GM18868 (cell line): ENCODE measurements at regions not wholly inside any gene's neighbourhood (a gene's known extent, or its start where the extent isn't known, plus 50 kb on each side); places are given as distances from the start of the nearest gene placed in this dataset.

Experiments
- ATAC-seq: cut with Tn5 transposase; IDR thresholded peaks from one replicate; pipeline ENCODE4 v1.9.1; 2021; ENCODE audit warnings: mild to moderate bottlenecking, moderate library complexity; ENCODE audit not compliant: unreplicated experiment

DNA sequence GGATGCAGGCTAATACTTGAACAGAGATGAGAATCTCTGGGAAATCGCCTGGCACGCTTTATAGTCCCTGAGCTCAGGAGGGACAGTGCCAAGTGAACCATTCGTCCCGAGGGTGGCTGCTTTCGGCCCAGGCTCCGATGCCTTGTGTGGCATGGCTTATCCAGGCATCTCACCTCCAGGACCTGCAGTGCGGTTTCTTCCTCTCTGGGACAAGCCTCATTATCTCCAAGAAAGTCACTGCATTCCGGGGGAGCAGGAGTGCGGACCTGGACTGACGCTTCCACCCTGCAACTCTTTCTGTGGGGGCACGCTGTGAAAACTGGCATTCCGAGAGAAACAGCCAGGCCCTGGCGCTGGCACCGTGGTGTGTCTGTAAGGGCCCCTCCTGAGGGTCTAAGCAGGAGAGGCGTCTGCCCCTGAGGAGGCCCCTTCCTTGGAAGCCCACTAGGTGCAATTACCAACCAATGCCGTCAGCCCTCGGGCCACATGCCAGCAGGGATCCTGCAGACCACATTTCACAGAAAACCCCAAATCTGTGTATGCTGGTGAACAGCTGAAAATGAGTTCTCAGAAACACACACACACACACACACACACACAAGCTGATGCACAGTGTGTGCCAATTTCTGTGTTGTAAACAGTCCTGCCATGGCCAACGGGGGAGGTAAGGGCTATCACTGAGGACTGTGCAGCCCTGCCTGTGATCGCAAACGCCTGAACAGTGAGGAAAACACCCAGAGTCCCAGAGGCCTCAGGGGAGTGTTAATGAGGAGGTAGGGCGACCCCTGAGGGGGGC, 351.9 kb upstream of the SALL3 start:
- ATAC-seq, result no peak

DNA sequence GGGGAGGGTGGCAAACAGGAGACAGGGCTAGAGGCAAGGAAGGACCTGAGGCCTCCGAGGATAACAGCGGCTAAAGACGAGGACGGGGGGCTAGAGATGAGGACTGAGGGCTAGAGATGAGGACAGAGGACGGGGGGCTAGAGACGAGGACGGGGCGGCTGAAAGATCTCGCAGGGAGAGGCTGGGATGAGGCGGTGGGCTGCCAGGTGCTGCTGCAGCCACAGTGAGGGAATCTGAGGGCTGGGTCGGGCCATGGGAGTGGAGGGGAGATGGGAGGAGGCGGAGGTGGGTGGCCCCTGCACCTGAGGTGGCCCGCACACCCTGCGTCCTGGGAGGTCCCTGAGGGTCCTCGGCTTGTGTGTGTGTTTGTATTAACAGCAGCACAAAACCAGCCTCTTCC, 350.2 kb upstream of the SALL3 start:
- ATAC-seq, result no peak

DNA sequence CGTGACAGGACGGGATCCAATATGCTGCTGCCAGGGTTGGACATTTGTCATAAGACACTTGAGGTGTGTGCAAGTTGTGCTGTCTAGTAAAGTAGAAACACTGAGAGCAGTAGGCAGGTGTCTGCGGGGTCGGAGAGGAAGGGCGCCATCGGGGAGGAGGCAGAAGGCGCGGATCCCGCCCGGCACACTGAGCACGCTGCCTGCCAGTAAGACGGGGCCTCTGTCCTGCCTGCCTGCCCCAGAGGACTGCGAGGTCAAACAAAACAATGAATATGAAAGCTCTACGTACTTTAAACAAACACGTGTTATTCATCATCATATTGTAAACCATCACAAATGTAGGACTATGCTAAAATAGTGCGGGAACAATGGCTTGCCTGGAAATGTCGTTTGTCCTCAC, 349.3 kb upstream of the SALL3 start:
- no peak for ATAC-seq

DNA sequence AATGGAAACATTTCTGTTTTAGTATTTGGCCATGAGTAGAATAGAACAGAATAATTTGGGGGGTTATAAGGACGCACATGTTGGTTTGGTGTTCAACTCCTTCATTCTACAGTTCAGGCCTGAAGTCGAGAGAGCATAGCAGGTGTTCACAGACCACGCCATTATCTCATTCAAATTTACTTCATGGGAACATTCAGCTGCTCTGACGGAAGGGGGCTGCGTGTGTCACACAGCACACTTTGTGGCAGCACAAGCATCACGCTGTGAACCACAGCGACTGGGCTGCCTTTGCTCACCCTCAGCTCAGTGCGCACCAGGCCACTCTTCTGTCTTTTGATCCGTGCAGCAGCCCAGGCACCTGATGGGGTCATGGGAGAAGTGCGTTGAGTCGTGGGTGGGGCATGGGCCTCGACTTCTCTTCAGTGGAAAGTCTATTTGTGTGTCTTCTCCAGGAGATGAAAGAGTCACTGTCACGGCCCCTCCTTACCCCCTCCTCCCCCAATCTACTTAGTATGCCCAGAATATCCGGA, 348.6 kb upstream of the SALL3 start:
- no peak for ATAC-seq

DNA sequence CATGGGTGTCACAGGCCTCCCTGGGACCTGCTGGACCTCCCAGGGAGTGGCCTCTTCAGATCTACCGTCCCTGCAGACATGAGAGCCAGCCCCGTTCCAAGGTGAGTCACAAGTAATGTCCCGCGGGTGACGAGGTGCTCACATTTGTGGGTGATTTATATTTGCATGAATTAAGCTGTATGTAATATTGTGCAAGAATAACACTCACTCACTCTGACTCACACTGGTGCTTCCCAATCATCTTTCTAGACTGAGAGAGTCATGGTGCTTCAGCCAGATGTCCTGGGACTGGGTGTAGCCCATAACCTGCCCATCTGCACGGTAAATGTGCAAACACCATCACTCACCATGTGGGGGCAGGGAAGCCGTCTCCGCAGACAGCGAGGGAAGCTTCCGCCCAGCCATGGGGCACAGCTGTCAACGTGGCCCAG, 347.5 kb upstream of the SALL3 start:
- no peak for ATAC-seq

DNA sequence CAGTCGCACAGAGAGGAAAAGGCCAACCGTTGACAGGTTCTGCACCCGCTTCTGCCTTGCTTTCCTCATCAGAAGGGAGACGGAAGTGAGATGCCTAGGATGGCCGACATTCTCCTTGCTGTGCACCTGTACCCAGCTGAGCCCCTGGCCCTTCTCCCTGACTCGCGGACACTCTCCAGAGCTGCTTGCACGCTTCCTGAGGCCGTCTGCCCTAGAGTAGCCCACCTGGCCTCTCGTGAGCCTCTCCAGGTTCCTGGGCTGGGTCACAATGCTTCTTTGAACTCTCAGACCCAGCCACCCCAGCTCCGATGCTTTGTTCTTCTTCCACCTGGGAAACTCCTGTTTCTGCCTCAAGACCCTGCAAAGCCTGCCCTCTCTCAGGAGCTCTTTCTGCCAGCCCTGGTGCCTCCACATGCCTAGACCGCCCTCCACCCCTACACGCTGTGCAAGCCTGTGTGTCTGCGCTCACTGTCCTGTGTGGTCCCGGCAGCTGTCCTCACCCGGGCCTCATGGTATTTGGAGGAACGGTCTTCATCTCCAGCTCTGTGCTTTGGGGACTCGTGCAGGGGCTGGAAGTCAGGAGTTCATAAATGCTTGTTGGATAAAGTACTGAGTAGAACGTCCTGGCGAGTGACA, 345.4 kb upstream of the SALL3 start:
- no peak for ATAC-seq

DNA sequence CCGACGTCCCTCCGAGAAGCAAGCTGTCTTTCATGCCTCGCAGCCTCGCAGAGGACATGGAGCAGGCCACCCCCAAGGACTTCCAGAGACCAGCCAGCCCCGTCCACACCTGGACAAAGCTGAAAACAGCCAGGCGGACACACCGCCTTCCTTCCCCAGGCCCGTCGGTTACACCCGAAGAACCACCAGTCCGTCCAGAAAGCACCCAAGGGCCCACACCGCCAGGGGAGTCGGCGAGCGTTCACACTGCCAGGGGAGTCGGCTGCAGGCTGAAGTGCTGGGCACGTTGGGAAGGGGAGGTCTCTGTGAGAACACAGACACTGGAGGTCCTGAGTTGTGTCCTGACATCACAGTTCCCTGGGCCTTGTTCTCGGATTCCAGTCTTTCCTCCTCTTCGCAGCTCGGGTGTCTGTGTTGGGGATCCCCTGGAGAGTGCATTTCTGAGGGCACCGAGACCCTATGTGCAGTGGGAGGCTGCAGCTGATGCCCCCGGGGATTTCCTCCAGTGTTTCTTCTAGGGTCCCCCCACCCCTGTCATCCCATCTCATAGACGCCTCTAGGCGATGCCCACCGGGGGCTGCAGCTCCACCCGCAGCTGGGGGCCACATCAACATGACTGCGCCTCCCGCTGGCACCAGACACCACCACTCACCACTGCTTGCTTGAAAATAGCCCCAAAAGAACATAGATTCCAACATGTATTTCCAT, 344.4 kb upstream of the SALL3 start:
- no peak for ATAC-seq

DNA sequence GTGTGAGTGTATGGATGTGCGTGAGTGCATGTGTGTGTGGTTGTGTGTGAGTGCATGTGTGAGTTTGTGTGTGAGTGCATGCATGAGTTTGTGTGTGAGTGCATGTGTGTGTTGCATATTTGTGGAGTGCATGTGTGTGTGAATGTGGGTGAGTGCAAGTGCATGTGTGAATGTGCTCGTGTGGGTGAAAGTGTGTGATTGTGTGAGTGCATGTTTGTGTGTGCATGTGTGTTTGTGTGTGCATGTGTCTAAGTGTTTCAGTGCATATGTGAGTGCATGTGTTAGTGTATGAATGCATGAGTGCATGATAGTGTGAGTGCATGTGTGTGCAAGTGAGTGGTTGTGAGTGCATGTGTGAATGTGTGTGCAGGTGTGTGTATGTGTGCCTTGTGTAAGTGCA, 343.4 kb upstream of the SALL3 start:
- no peak for ATAC-seq

DNA sequence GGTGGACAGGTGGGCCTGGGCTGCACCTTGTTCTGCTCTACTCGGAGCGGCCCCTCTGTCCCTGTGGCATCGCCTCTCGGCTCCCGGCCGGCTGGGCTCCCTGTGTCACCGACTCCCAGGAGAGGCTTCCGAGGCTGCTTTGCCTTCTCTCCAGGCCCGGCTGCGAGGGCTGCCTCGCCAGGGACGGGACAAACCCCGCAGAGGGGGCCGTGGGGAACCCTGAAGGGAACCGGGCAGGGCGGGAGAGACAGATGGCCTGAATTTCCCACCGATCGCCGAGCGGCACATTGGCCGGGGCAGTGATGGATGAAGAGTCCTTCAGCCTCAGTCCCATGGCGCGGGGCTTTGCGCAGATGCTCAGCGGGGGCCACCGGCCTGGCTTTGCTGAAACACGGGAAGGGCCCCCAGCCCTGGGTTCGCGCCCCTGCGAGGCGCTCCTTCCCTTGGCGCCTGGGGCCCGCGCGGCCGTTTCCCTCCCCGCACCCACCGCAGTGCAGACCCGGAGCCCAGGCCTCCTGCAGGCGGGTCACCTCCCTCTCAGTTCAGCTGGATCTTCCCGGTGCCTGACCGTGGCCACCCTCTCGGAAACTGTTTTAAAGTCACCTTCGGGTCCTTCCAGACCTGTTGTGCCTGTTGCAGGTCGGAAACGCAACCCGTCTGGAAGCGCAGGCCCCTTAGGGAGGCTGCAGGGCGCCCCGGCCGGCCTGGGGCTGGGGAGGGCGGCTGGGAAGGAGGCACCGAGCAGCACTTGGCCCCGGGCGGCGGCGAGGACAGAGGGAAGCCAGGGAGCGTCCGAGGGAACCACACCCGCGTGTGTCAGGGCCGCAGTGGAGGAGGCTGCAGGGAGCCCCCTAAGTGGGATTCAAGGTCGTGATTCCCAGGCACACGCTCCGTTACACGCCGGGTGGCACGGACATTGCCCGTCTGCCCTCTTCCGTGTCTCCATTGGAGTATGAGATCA, 341.9 kb upstream of the SALL3 start:
- no peak for ATAC-seq

DNA sequence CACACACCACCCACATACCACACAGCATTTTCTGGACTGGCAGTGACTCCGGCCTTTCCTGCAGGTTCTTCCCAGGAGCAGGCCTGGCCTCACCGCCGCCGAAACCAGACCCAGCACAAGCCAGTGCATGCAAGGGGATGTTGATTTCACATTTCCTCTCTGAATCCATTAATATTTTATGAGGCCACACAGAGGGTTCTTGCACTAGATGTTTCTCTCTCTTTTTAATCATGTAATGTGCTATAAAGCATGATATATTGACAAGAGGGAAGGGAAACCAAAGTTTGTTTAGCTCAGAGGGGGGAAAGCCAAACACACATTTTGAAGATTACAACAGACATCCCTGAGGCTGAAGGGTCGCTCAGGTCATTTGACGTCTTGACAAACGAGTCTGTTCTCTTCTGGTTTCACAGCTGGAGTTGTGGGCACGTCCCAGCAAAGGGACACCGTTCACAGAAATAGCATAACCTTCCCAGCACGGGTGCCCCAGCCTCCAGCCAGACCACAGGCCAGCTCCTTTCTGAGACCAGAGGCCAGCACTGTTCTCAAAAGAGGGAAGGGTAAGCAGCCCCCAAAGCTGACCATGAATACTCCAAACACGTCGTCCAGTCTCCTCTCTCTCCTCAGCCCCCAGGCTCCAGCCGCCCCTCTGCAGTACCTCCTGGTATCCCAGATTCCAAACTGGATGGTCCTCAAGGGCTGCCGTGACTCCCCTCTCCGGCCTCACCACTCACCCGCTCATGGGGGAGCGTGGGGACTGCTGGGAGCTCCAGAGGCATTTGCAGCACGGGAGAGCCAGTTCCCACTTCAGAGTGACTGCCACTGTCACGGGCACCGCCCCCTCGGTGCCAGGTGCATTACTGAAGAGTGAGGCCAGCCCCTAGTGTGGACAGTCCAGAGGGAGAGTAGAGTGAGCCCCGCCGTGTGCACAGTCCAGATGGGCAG, 340.3 kb upstream of the SALL3 start:
- ATAC-seq, result no peak

DNA sequence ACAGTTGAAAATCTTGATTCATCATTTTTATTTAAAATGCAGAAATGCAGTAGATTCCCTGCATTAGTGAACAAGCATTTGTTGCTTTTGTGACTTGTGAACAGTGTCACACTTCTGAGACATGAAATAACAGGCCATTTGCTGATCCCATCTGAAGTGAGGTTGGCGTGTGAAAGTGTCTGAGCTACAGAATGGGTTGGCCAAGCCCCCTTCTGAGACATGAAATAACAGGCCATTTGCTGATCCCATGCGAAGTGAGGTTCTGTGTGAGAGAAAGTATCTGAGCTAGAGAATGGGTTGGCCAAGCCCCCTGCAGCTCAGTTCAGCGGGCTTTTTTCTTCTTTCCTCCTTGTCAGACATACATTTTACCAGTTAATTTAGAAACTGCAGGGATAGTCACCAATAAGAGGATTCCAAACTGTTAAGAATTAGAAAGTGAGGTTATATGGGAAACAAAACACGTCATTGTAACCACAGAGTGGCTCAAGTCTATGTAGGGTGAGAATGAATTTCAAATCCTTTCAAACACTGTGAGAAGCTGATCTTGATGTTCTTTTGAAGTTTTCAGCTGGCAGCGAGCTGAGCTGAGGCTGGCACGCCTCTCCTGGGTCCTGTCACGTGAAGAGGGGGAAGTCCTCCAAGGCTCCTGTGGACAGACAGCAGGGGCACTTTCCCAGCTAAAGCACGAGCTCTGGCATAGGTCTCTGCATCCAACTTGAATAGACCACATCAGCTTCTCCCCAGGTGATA, 339.2 kb upstream of the SALL3 start:
- ATAC-seq, result no peak

DNA sequence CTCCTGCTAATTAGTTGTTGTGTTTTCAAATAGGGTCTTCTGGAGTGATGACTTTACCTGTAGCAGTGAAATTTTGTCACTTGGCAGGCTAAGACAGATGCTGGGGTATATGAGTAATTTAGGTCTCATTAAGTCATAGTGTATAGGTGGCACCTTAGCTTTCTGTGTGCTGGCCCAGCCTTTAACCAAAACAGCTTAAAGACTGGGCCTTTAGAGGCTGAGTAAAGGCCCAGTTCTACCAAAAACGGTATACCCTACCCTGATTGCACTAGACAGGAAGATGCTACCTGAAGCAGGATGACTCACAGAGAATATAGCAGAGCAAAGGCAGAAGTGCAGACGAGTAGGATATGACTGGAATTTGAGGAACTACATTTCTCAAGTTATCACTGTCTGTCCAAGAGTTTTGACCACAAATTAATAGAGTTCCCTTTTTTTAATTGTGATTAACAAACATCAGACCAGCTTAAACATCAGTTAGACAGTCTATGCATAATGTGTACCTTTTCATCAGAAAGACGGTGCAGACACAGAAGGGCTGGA, 337.9 kb upstream of the SALL3 start:
- ATAC-seq, result no peak

DNA sequence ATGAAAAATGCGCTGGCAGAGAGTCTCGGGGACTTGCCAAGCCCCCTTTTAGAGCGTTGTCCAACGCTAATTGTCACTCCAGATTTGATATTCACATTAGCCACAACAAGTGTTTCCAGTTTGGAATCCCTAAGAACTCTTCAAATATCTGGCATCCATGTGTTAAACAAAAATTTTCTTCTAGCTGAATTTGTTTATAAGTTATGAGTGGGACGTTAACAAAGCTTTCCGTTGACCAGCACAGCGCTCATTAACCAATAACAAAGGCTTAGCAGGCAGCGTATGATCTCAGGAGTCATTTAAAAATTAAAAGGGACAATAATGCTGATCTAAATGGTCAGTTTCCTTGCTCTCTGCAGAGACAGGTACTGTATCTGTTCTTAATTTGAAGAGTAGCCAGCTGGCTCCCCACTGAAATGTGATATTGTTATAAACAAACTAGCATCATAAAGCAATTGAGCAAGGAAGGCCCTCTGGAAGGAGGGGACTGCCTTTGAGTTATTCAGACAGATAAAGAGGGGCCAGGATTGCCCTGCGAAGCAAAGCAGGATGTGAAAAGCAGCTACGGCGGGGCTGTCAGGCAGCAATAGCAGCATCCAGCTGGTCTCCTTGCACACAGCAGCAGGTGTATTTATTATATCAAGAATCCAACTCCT, 337.2 kb upstream of the SALL3 start:
- ATAC-seq, result no peak

DNA sequence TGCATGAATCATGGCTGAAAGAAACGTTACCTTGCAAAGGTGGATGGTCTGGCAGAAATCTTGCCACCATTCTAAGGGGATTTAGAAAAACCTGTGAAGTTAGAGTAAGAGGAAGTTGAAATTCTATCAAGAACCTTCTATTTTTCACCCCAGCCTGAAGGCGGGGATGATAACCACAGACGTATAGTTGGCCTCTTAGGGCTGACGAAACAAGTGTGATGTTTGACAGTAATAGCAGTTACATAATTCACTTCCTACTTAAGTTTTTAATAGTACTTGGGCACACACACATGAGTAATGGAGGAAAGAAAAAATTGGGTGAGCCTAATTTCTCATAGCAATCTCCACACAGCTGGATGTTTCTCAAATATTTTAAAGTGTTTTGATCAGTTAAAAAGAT, 336.6 kb upstream of the SALL3 start:
- no peak for ATAC-seq

DNA sequence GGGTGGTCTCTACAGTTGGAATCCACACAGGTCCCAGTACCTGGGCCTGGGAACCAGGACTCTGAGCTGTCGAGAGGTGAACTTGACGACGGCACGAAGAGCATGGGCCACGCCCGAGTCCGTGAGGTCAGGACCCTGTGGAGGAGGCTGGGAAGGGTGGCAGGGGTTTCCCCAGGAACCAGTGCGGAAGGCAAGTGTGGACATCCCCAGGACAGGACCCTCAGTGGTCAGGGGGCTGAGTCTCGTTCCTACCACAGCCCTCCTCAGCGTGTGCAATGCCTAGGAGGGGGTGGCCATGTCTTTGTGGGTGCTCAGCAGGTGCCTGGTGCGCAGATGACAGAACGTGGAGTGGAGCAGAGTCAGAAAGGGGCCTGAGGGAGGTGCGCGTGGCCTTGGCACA, 335.6 kb upstream of the SALL3 start:
- ATAC-seq, result no peak

DNA sequence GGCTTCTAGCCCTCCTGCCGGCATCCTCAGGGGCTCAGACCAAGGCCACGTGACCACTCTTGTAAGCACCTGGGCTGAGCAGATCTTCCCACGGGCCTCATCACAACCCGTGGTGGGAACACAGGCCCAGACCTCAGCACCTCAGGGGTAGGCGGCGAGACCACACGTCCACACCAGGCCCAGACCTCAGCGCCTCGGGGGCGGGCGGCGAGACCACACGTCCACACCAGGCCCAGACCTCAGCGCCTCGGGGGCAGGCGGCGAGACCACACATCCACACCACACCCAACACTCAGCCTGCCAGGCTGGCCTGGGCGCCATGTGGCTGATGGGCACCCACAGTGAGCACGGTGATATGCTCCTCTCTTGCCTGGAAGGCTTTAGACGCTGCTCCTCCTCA, 334.4 kb upstream of the SALL3 start:
- ATAC-seq, result no peak

DNA sequence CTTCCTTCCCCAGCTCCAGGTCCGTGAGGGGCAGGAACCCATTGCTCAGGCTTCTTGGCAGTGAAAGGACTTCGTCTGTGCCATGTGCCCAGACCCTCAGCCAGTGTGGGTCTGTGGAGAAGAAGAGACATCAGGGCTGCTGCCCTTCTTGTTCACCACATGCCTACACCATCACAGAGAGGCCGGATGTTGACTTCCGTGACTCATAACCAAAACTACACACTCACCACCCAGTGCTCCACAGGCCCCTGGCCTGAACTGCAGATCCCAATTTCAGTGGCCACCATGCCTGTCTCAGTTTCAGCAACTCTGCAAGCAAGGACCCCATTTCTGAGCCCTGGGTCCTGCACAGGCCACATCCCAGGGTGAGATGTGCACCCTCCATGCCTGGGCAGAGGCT, 332.6 kb upstream of the SALL3 start:
- no peak for ATAC-seq

DNA sequence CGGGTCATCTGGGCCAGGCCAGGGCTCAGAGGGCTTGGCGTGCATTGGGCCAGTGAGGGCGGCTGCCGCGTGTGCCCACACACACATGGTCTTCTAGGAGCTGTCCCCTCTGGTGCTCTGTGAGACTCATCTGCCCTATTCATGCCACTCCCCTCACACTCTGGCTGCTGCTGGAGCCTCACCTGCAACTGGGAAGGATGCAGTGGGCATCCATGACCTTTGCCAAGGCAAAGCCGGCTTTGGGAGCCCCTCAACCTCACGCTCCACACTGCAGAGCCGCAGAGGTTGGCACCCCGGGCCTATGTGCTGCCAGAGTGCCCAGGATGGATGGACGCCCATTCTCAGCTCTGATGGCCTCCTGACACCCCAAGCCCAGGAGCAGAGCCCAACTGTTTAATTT, 330.2 kb upstream of the SALL3 start:
- ATAC-seq, result no peak
